Tibial nerve (tissue), 4 donors: ENCODE measurements at regions not wholly inside any gene's neighbourhood (a gene's known extent, or its start where the extent isn't known, plus 50 kb on each side); places are given as distances from the start of the nearest gene placed in this dataset.

Source experiments
- DNase-seq, 2 donors: peaks; one replicate each; pipeline ENCODE4 v3.0.0-alpha.2; 2019; ENCODE audit warnings: low spot score in 2 of 2
- H3K27ac ChIP-seq, 4 donors: fragments of 200-600 bp; sonication (generic) in 3 of 4; one replicate each; pipeline ENCODE4 v1.5.1; 2017 to 2019; ENCODE audit warnings: mild to moderate bottlenecking in 1 of 4
- H3K27me3 ChIP-seq, 2 donors: fragments of 200-600 bp; sonication (generic) in 1 of 2; one replicate each; pipeline versions ENCODE4 v1.5.1 to v1.6.0; 2017 to 2019
- H3K36me3 ChIP-seq, 3 donors: fragments of 200-600 bp; sonication (generic); one replicate each; pipeline ENCODE4 v1.5.1; 2018 to 2019
- H3K4me1 ChIP-seq, 4 donors: fragments of 200-600 bp; sonication (generic) in 3 of 4; one replicate each; pipeline ENCODE4 v1.5.1; 2017 to 2019
- H3K4me3 ChIP-seq, 4 donors: fragments of 200-600 bp; sonication (generic) in 3 of 4; one replicate each; pipeline ENCODE4 v1.5.1; 2017 to 2019; ENCODE audit warnings: mild to moderate bottlenecking in 1 of 4, moderate library complexity in 1 of 4
- H3K9me3 ChIP-seq, 4 donors: fragments of 200-600 bp; sonication (generic) in 3 of 4; one replicate each; pipeline ENCODE4 v1.5.1; 2017 to 2019
- CTCF ChIP-seq, 5 experiments: fragments of 200-600 bp in 3 of 5; fragments of 450-650 bp in 2 of 5; sonication (generic) in 3 of 5; IDR thresholded peaks; one replicate each; pipeline ENCODE4 v1.5.1; 2016 to 2019; ENCODE audit warnings: antibody characterized with exemption in 5 of 5, mild to moderate bottlenecking in 3 of 5, moderate library complexity in 2 of 5
- EP300 ChIP-seq, 2 donors: sonication (generic); formaldehyde crosslinking; IDR thresholded peaks; one replicate each; pipeline ENCODE4 v1.6.1; 2017; ENCODE audit warnings: antibody characterized with exemption in 2 of 2, mild to moderate bottlenecking in 1 of 2
- POLR2A ChIP-seq, 2 donors: fragments of 450-650 bp; IDR thresholded peaks; one replicate each; pipeline ENCODE4 v1.6.1; 2017; ENCODE audit warnings: antibody characterized with exemption in 2 of 2, mild to moderate bottlenecking in 2 of 2, moderate library complexity in 2 of 2
- WGBS, 2 donors: methylation state at CpG; one replicate each; pipeline ENCODE4 v1.1.5; 2018; 5-methylcytosine and 5-hydroxymethylcytosine counted together

- TF ChIP-seq EP300 (IDR thresholded peaks at IDR 0.05) (no peak), POLR2A (IDR thresholded peaks at IDR 0.05) (no peak), CTCF (IDR thresholded peaks at IDR 0.05) (no peak)
- Histone ChIP-seq H3K27me3 (no peaks in the 10 kb centered on the region), H3K4me3 (no peak overlapping the region), H3K9me3 (no peaks in the 10 kb centered on the region), H3K27ac (no peak overlapping the region), H3K4me1 (no peaks in the 10 kb centered on the region), H3K36me3 (no peaks in the 10 kb centered on the region)
- no peak for DNase-seq
- WGBS, 2 donors: 87 to 96% methylated on average over 3 of the region's 3 CpGs
These were observed 132.6 kb upstream of the DUSP10 start for GRCh38 chr1:221874285-221875003.

GRCh38 chr1:221873673-221874072 is 131.8 kb upstream of the DUSP10 start:
- Histone ChIP-seq H3K4me3 (no peak overlapping the region), H3K4me1 (peaks cover 0 to 3% (median 0%) of the 10 kb centered on the region in 4 donors), H3K27me3 (no peaks in the 10 kb centered on the region), H3K36me3 (no peaks in the 10 kb centered on the region), H3K27ac (no peak overlapping the region), H3K9me3 (no peaks in the 10 kb centered on the region)
- no peak for DNase-seq
- TF ChIP-seq EP300 (IDR thresholded peaks at IDR 0.05) (no peak), POLR2A (IDR thresholded peaks at IDR 0.05) (no peak), CTCF (IDR thresholded peaks at IDR 0.05) (no peak)
- WGBS, 2 donors: 79 to 86% methylated on average over 2 of the region's 2 CpGs

- no peak overlapping the region for H3K27ac ChIP-seq
- H3K9me3 ChIP-seq: no peaks in the 10 kb centered on the region
- no peak for DNase-seq
- TF ChIP-seq CTCF (IDR thresholded peaks at IDR 0.05): no peak
- no peak for TF ChIP-seq POLR2A (IDR thresholded peaks at IDR 0.05)
- no peak for TF ChIP-seq EP300 (IDR thresholded peaks at IDR 0.05)
- H3K4me1 ChIP-seq: peaks cover 0 to 3% (median 0%) of the 10 kb centered on the region in 4 donors
- no peaks in the 10 kb centered on the region for H3K36me3 ChIP-seq
- H3K4me3 ChIP-seq: no peak overlapping the region
- H3K27me3 ChIP-seq: no peaks in the 10 kb centered on the region
- WGBS, 2 donors: 89 to 93% methylated on average over 6 of the region's 6 CpGs
These were observed 129.2 kb upstream of the DUSP10 start for GRCh38 chr1:221871056-221871455.

DNA sequence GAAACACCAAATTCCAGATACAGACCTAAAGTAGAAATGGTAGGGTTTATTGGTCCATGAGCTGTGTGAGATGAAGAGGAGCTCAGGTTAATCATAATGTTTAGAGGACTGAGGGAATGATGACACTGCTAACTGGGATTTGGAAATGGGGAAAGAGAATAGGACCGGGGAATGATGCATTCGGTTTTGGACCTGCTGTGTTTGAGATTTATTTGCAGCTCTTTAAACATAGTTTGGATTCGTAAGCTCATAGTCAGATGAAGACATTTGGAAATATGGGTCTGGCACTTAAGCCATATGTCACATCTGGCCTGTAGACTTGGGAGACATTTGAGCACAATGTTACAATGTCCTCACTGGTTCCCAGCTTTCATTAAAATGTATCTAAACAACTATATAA is 127.9 kb upstream of the DUSP10 start:
- no peaks in the 10 kb centered on the region for H3K27me3 ChIP-seq
- 89 to 94% methylated on average over 3 of the region's 3 CpGs for WGBS, 2 donors

More for the DNA sequence above, 127.9 kb upstream of the DUSP10 start:
- H3K4me1 ChIP-seq: peaks cover 0 to 3% (median 0%) of the 10 kb centered on the region in 4 donors
- no peaks in the 10 kb centered on the region for H3K36me3 ChIP-seq
- H3K9me3 ChIP-seq: no peaks in the 10 kb centered on the region
- no peak overlapping the region for H3K27ac ChIP-seq
- H3K4me3 ChIP-seq: no peak overlapping the region
- DNase-seq: no peak
- TF ChIP-seq POLR2A (IDR thresholded peaks at IDR 0.05) (no peak), CTCF (IDR thresholded peaks at IDR 0.05) (no peak)
